ENCODE measurements at regions not wholly inside any gene's neighbourhood (a gene's known extent, or its start where the extent isn't known, plus 50 kb on each side); places are given as distances from the start of the nearest gene placed in this dataset.

DNA sequence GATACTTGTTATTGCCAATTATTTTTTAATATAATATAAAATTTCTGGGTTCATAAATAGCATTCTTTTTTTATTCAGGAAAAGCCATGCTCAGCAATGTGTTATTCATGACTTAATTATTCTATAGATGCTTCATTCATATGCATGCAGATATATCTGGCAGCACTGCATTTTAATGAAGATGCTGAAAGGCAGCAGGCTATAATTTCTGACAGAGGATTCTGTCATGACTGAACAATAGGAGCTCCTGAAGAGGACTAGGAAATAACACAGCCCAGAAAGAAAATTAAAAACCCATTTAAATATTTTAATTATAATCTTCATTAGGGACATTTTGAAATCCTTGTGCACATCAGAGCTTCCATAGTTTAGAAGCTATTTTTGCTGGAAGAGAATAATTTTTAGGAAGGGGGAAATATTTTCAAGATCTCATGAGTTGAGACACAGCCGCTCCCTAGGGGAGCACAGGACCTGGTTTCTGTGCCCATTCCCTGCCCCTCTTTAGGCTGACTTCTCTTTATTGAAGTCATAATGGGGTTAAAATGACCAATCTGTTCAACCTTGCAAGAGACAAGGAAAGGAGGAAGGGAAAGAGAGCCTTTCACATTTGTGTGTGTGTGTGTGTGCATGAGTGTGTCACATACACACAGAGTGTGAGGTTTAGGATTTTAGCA, 83.9 kb downstream of the RPE65 start:
- Histone ChIP-seq H3K79me2 (ENCODE audit: insufficient read depth, low read depth) (no peaks in the 10 kb centered on the region), H3K4me3 (IDR thresholded peaks at IDR 0.05; ENCODE audit: insufficient read depth, low read depth, low read length) (no peak overlapping the region)
- TF ChIP-seq, protein P1, sequence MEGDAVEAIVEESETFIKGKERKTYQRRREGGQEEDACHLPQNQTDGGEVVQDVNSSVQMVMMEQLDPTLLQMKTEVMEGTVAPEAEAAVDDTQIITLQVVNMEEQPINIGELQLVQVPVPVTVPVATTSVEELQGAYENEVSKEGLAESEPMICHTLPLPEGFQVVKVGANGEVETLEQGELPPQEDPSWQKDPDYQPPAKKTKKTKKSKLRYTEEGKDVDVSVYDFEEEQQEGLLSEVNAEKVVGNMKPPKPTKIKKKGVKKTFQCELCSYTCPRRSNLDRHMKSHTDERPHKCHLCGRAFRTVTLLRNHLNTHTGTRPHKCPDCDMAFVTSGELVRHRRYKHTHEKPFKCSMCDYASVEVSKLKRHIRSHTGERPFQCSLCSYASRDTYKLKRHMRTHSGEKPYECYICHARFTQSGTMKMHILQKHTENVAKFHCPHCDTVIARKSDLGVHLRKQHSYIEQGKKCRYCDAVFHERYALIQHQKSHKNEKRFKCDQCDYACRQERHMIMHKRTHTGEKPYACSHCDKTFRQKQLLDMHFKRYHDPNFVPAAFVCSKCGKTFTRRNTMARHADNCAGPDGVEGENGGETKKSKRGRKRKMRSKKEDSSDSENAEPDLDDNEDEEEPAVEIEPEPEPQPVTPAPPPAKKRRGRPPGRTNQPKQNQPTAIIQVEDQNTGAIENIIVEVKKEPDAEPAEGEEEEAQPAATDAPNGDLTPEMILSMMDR (conservative IDR thresholded peaks at IDR 0.05; ENCODE audit: low read depth, low read length): no peak

DNA sequence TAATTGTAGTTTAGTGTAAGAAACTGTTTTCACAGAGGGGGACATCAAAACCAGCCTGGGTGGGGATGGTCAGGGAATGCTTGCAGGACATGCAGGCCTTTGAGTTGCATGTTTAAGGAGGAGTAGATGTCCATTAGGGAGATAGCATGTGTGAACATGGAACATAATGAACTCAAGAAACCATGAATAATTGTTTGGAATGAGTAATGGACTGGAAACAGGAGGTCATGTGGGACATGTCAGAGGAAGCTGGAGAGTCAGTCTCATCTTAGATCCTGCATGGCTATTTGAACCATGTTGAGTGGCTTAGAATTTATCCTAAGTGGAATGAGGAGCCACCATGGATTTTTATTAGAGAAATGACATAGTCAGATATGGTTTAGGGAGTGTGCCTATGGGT, 86.4 kb downstream of the RPE65 start:
- H3K4me1 ChIP-seq (ENCODE audit: low read depth, poor library complexity, severe bottlenecking): no peaks in the 10 kb centered on the region

More for the DNA sequence above, 83.9 kb downstream of the RPE65 start:
- Histone ChIP-seq H2AFZ (ENCODE audit: low read depth) (no peak overlapping the region), H3K27me3 (ENCODE audit: insufficient read depth, low read depth) (no peaks in the 10 kb centered on the region), H3K4me2 (no peak overlapping the region), H3K36me3 (ENCODE audit: insufficient read depth) (no peaks in the 10 kb centered on the region), H3K27ac (no peak overlapping the region), H3K9ac (no peak overlapping the region), H4K20me1 (ENCODE audit: insufficient read depth) (no peaks in the 10 kb centered on the region), H3K4me1 (ENCODE audit: low read depth, poor library complexity, severe bottlenecking) (no peaks in the 10 kb centered on the region)

DNA sequence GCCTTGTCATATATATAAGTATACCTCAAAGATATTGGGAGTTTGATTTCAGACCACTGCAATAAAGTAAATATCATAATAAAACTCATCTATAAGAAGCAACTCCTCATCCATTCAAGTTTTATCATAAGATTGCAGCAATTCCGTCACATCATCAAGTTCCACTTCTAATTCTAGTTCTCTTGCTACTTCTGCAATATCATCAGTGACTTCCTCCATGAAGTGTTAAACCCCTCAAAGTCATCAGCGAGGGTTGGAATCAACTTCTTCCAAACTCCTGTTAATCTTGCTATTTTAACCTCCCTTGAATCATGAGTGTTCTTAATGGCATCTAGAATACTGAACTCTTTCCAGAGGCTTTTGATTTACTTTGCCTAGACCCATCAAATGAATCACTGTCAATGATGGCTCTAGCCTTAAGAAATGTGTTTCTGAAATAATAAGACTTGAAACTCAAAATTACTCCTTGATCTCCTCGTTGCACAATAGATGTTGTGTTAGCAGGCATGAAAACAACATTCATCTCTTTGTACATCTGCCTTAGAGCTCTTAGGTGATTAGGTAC, 88.3 kb downstream of the RPE65 start:
- no peak overlapping the region for H3K9ac ChIP-seq
- no peak overlapping the region for H2AFZ ChIP-seq (ENCODE audit: low read depth)
- no peak overlapping the region for H3K4me3 ChIP-seq (IDR thresholded peaks at IDR 0.05; ENCODE audit: insufficient read depth, low read depth, low read length)
- no peaks in the 10 kb centered on the region for H4K20me1 ChIP-seq (ENCODE audit: insufficient read depth)
- H3K27me3 ChIP-seq (ENCODE audit: insufficient read depth, low read depth): no peaks in the 10 kb centered on the region
- H3K27ac ChIP-seq: no peak overlapping the region
- H3K36me3 ChIP-seq (ENCODE audit: insufficient read depth): no peaks in the 10 kb centered on the region
- TF ChIP-seq, protein P1 (conservative IDR thresholded peaks at IDR 0.05; ENCODE audit: low read depth, low read length): no peak
- H3K79me2 ChIP-seq (ENCODE audit: insufficient read depth, low read depth): no peaks in the 10 kb centered on the region
- H3K4me2 ChIP-seq: no peak overlapping the region
- H3K4me1 ChIP-seq (ENCODE audit: low read depth, poor library complexity, severe bottlenecking): no peaks in the 10 kb centered on the region

More for the DNA sequence above, 86.4 kb downstream of the RPE65 start:
- Histone ChIP-seq H3K27me3 (ENCODE audit: insufficient read depth, low read depth) (no peaks in the 10 kb centered on the region), H3K9ac (no peak overlapping the region), H3K4me3 (IDR thresholded peaks at IDR 0.05; ENCODE audit: insufficient read depth, low read depth, low read length) (no peak overlapping the region), H3K36me3 (ENCODE audit: insufficient read depth) (no peaks in the 10 kb centered on the region), H3K4me2 (no peak overlapping the region), H3K27ac (no peak overlapping the region), H3K79me2 (ENCODE audit: insufficient read depth, low read depth) (no peaks in the 10 kb centered on the region), H2AFZ (ENCODE audit: low read depth) (no peak overlapping the region), H4K20me1 (ENCODE audit: insufficient read depth) (no peaks in the 10 kb centered on the region)
- TF ChIP-seq, protein P1 (conservative IDR thresholded peaks at IDR 0.05; ENCODE audit: low read depth, low read length): no peak

DNA sequence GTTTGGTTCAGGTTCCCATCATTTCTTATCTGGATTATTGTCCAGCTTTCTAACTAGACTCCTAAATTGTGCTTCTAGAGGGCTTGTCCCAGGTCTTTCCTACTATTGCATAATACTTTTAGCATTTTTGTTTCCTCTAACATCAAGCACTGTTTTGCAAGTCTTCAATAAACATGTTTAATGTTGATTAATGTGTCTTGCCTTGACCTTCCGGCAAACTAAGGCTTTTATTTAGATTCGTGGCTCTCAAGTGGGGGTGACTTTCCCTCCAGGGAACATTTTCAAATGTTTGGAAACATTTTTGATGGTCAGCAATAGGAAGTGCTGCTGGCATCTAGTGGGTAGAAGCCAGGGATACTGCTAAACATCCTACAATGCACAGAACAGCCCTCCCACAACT, 90.7 kb downstream of the RPE65 start:
- Histone ChIP-seq H3K27ac (no peak overlapping the region), H3K4me3 (IDR thresholded peaks at IDR 0.05; ENCODE audit: insufficient read depth, low read depth, low read length) (no peak overlapping the region), H3K27me3 (ENCODE audit: insufficient read depth, low read depth) (no peaks in the 10 kb centered on the region), H3K4me1 (ENCODE audit: low read depth, poor library complexity, severe bottlenecking) (no peaks in the 10 kb centered on the region), H3K79me2 (ENCODE audit: insufficient read depth, low read depth) (no peaks in the 10 kb centered on the region), H3K36me3 (ENCODE audit: insufficient read depth) (no peaks in the 10 kb centered on the region), H3K9ac (no peak overlapping the region), H2AFZ (ENCODE audit: low read depth) (no peak overlapping the region), H4K20me1 (ENCODE audit: insufficient read depth) (no peaks in the 10 kb centered on the region), H3K4me2 (no peak overlapping the region)
- TF ChIP-seq, protein P1 (conservative IDR thresholded peaks at IDR 0.05; ENCODE audit: low read depth, low read length): no peak

Data from KMS-11 (cell line).